Upper lobe of left lung (tissue), 4 donors: ENCODE measurements at regions not wholly inside any gene's neighbourhood (a gene's known extent, or its start where the extent isn't known, plus 50 kb on each side); places are given as distances from the start of the nearest gene placed in this dataset.

Experiments used
- EP300 ChIP-seq, 4 donors: sonication (generic); formaldehyde crosslinking; IDR thresholded peaks; one replicate each; pipeline ENCODE4 v1.5.1; 2017; ENCODE audit warnings: antibody characterized with exemption in 4 of 4, control low read depth in 2 of 4
- POLR2AphosphoS5 ChIP-seq, 2 donors: sonication (generic); formaldehyde crosslinking; IDR thresholded peaks; one replicate each; pipeline ENCODE4 v1.5.1; 2017; ENCODE audit warnings: antibody characterized with exemption in 2 of 2
- TF ChIP-seq, protein P1 (sequence below), 6 experiments: fragments of 450-650 bp in 4 of 6; fragments of 200-600 bp in 2 of 6; sonication (generic) in 2 of 6; IDR thresholded peaks; one replicate each; pipeline ENCODE4 v1.5.1; 2016 to 2019; ENCODE audit warnings: antibody characterized with exemption in 6 of 6

GRCh38 chr22:48697223-48697622 lies 1130.5 kb downstream of the BRD1 start:
- TF ChIP-seq, protein P1, sequence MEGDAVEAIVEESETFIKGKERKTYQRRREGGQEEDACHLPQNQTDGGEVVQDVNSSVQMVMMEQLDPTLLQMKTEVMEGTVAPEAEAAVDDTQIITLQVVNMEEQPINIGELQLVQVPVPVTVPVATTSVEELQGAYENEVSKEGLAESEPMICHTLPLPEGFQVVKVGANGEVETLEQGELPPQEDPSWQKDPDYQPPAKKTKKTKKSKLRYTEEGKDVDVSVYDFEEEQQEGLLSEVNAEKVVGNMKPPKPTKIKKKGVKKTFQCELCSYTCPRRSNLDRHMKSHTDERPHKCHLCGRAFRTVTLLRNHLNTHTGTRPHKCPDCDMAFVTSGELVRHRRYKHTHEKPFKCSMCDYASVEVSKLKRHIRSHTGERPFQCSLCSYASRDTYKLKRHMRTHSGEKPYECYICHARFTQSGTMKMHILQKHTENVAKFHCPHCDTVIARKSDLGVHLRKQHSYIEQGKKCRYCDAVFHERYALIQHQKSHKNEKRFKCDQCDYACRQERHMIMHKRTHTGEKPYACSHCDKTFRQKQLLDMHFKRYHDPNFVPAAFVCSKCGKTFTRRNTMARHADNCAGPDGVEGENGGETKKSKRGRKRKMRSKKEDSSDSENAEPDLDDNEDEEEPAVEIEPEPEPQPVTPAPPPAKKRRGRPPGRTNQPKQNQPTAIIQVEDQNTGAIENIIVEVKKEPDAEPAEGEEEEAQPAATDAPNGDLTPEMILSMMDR (IDR thresholded peaks at IDR 0.05), result no peak
- no peak for TF ChIP-seq POLR2AphosphoS5 (IDR thresholded peaks at IDR 0.05)
- TF ChIP-seq EP300 (IDR thresholded peaks at IDR 0.05), result no peak
